Ovary (tissue), 7 donors: ENCODE measurements at regions not wholly inside any gene's neighbourhood (a gene's known extent, or its start where the extent isn't known, plus 50 kb on each side); places are given as distances from the start of the nearest gene placed in this dataset.

Experiments
- DNase-seq, 5 donors: peaks; one replicate each; pipeline ENCODE4 v3.0.0-alpha.2; 2019 to 2020
- H3K27ac ChIP-seq, 2 donors: fragments of 200-600 bp; one replicate each; pipeline versions ENCODE4 v1.5.1 to v1.8.0; 2019 to 2022
- H3K27me3 ChIP-seq: fragments of 200-600 bp; one replicate; pipeline ENCODE4 v1.8.0; 2022
- H3K36me3 ChIP-seq: fragments of 200-600 bp; sonication (generic); one replicate; pipeline ENCODE4 v1.5.1; 2019
- H3K4me1 ChIP-seq: one replicate; pipeline ENCODE4 v1.8.1; 2013; ENCODE audit warnings: mild to moderate bottlenecking, moderate library complexity; ENCODE audit not compliant: insufficient read depth
- H3K4me3 ChIP-seq: fragments of 200-600 bp; sonication (generic); one replicate; pipeline ENCODE4 v1.5.1; 2017
- H3K9me3 ChIP-seq, 2 donors: fragments of 200-600 bp in 1 of 2; sonication (generic) in 1 of 2; one replicate each; pipeline versions ENCODE4 v1.5.1 to v1.8.1; 2013 to 2019; ENCODE audit warnings: mild to moderate bottlenecking in 1 of 2, moderate library complexity in 1 of 2
- CTCF ChIP-seq, 3 donors: fragments of 450-650 bp in 2 of 3; fragments of 200-600 bp in 1 of 3; IDR thresholded peaks; one replicate each; pipeline versions ENCODE4 v1.5.1 to v1.8.0; 2016 to 2022; ENCODE audit warnings: antibody characterized with exemption in 3 of 3, mild to moderate bottlenecking in 1 of 3
- EP300 ChIP-seq: sonication (generic); formaldehyde crosslinking; IDR thresholded peaks from one replicate; pipeline ENCODE4 v1.6.1; 2017; ENCODE audit warnings: antibody characterized with exemption
- POLR2A ChIP-seq: fragments of 450-650 bp; IDR thresholded peaks from one replicate; pipeline ENCODE4 v1.6.1; 2017; ENCODE audit warnings: antibody characterized with exemption, mild to moderate bottlenecking, moderate library complexity
- WGBS, 3 donors: extraction: QIAGEN DNeasy Blood & Tissue Kit in 1 of 3; methylation state at CpG; one replicate each; pipeline versions ENCODE4 v1.1.5 to v1.1.7; 2013 to 2017; 5-methylcytosine and 5-hydroxymethylcytosine counted together
- intact Hi-C, 4 donors: fragments of 100-400 bp; cut with DNase I; formaldehyde crosslinking; loops; one replicate each; pipeline versions ENCODE4 v1.11.0 to v1.15.1; 2022 to 2023
- donor health status: DM: no; HTN: no; CAD: no; lungs with moderate emphysema.
- donor health status: DM: no; HTN: no; CAD: no.
- donor health status: Bipolar disorder and iron deficiency.
- donor health status: DM: no; HTN: no; CAD: no.
- donor health status: DM: yes; HTN: yes; CAD: no.

DNA sequence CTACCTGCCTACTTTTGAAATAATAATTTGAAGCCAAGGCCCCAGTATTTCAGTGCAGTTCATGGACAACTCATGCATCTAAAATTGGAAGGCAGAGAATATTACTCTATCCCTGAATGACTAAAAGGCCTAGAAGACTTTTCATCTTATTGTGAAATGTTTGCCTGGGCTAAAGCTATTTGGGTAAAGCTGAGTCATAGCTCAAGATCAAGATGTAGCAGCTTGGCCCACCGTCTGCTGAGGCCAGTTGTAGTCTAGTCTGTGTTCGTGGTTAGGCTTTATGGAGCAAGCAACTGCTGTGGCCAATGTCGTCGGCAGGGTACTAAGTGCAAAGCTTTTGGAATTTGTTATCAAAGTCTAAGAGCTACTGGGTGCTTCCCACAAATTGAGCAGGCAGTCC is 929.1 kb downstream of the RAB28 start:
- H3K4me1 ChIP-seq: no peaks in the 10 kb centered on the region
- intact Hi-C loops: no loop called here
- H3K36me3 ChIP-seq: no peaks in the 10 kb centered on the region
- DNase-seq: no peak
- WGBS, 3 donors: 63 to 85% (median 71%) methylated on average over 4 of the region's 4 CpGs
- no peak overlapping the region for H3K4me3 ChIP-seq
- no peak for TF ChIP-seq CTCF (IDR thresholded peaks at IDR 0.05)
- no peak for TF ChIP-seq POLR2A
- TF ChIP-seq EP300: no peak
- H3K9me3 ChIP-seq: no peaks in the 10 kb centered on the region
- no peak overlapping the region for H3K27ac ChIP-seq
- no peaks in the 10 kb centered on the region for H3K27me3 ChIP-seq

- Histone ChIP-seq H3K27ac (no peak overlapping the region), H3K27me3 (no peaks in the 10 kb centered on the region), H3K36me3 (no peaks in the 10 kb centered on the region), H3K9me3 (no peaks in the 10 kb centered on the region), H3K4me3 (no peak overlapping the region), H3K4me1 (no peaks in the 10 kb centered on the region)
- intact Hi-C loops: no loop called here
- DNase-seq: no peak
- TF ChIP-seq EP300 (no peak), CTCF (IDR thresholded peaks at IDR 0.05) (no peak), POLR2A (no peak)
- WGBS, 3 donors: 44 to 54% (median 49%) methylated on average over 4 of the region's 4 CpGs
These were observed 935.5 kb downstream of the RAB28 start for GRCh38 chr4:12548678-12549077.

DNA sequence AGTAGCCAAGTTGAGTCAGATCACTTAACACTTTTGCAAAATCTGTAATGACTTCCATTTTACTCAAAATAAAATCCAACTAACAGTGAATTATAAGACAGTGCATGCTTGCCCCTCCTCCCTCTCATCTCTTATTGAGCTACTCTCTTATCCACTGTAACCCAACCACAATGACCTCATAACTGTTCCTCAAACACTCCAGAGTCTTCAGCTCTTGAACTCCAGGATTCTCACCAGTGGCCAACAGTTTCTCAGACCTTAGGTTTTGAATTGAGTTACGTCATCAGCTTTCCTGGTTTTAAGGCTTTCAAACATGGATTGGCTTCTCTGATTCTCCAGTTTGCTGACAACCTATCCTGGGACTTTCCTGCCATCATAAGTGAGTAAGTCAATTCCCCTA is 938.3 kb downstream of the RAB28 start:
- DNase-seq: no peak
- TF ChIP-seq CTCF (IDR thresholded peaks at IDR 0.05) (no peak), POLR2A (no peak), EP300 (no peak)
- no peaks in the 10 kb centered on the region for H3K27me3 ChIP-seq
- H3K36me3 ChIP-seq: no peaks in the 10 kb centered on the region
- H3K4me3 ChIP-seq: no peak overlapping the region
- intact Hi-C loops: no loop called here
- no peaks in the 10 kb centered on the region for H3K9me3 ChIP-seq
- H3K27ac ChIP-seq: no peak overlapping the region
- H3K4me1 ChIP-seq: no peaks in the 10 kb centered on the region
- 0 to 90% (median 59%) methylated on average over 1 of the region's 1 CpG for WGBS, 3 donors

DNA sequence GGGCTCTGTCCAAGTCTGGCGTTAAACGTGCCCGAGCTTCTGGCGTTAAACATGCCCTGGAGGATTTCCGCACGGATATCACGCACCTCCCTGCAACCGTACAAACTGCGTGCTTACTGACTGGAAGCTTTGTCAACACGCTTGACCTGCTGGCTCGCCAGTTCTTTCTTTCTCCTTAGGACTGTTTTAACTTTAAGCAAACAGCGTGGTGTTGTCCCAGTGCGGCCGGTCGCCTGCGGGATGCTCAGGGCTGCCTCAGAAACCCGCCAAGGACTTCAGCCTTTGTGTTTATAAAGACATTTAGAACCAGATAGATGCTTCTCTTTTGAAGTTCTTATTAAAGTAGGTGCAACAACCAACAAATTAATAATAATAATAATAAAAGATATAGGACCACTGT is 946.0 kb downstream of the RAB28 start:
- H3K4me3 ChIP-seq: no peak overlapping the region
- H3K27me3 ChIP-seq: no peaks in the 10 kb centered on the region
- no peak for DNase-seq
- no peaks in the 10 kb centered on the region for H3K36me3 ChIP-seq
- WGBS, 3 donors: 92 to 96% (median 93%) methylated on average over 17 of the region's 17 CpGs
- no peak overlapping the region for H3K27ac ChIP-seq
- no peak for TF ChIP-seq EP300
- intact Hi-C loops: no loop called here
- H3K4me1 ChIP-seq: no peaks in the 10 kb centered on the region
- no peaks in the 10 kb centered on the region for H3K9me3 ChIP-seq

DNA sequence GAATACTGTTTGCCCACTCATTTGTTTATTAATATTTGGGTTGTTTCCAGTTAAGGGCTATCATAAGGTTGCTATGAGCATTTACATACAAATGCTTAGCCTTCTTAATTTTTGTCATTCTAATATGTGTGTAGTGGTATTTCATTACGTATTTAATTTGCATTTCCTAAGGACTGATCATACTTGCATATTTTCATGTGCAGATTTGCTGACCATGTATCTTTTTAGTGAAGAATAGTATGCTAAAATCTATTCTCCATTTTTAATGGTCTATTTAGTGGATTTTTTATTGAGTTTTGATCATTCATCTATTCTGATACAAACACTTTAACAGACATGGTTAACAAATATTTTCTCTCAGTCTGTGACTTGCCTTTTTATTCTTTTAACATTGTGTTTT is 949.5 kb downstream of the RAB28 start:
- no peak for TF ChIP-seq CTCF (IDR thresholded peaks at IDR 0.05)
- TF ChIP-seq EP300: no peak
- TF ChIP-seq POLR2A: no peak
- intact Hi-C loops: no loop called here
- Histone ChIP-seq H3K27me3 (no peaks in the 10 kb centered on the region), H3K27ac (no peak overlapping the region), H3K36me3 (no peaks in the 10 kb centered on the region), H3K4me3 (no peak overlapping the region), H3K4me1 (no peaks in the 10 kb centered on the region), H3K9me3 (no peaks in the 10 kb centered on the region)
- DNase-seq: no peak
- 83 to 92% (median 90%) methylated on average over 1 of the region's 1 CpG for WGBS, 3 donors
